ENCODE measurements at regions not wholly inside any gene's neighbourhood (a gene's known extent, or its start where the extent isn't known, plus 50 kb on each side); places are given as distances from the start of the nearest gene placed in this dataset.

DNA sequence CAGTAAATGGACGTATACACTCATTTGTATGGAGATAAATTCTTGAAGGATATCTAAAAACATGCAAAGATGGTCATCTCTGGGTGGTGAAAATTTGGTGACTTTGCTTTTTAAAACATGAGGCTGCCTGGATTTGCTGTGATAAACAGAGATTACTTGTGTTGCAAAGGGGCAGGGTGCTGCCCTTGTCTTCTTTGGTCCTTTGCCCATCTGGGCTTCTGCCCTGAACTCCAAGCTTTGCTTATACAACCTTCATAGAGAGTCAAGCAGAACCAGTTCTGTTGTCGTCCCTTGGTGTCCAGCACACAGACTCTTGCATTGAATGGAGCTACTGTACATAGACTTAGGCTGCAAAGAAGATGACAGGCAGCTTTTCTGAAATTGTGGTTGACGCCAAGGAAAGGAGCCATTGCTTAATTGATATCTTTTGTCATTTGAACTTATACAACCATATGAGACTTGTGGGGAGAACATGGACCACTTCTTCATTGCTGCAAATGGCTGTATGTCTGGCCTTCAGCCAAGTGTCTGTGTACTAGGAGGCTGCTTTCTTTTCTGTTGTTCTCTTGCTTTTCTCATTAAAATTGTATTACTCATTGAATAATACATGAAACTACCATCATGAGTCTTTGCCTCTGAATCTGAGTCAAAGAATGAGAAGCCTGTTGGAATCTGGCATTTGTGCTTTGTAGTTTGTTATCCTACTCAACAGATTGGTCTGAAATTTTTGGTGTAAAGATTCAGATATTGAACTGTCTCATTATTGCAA, 152.5 kb downstream of the DMRT2 start:
- DNase-seq = no peak

DNA sequence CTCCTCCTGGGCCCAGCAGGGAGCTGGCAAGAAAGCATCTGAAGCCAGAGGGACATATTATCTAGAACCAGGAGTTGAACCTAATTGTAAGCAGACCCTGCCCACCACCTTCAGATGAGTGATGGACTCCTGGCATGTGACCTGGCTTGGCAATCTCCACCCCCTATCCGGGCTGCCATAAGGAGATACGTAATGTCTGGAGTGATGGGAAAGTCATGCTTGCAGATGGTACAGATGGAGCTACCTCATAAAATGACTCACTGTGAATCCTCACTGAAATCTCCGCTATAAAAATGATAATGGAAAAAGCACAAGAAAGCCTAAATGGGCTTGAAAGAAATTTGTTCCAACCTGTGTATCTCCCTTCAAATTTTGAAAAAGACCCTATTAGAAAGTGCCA, 157.5 kb downstream of the DMRT2 start:
- no peak for DNase-seq

GRCh38 chr9:1208157-1208556, 158.0 kb downstream of the DMRT2 start:
- no peak for DNase-seq

DNA sequence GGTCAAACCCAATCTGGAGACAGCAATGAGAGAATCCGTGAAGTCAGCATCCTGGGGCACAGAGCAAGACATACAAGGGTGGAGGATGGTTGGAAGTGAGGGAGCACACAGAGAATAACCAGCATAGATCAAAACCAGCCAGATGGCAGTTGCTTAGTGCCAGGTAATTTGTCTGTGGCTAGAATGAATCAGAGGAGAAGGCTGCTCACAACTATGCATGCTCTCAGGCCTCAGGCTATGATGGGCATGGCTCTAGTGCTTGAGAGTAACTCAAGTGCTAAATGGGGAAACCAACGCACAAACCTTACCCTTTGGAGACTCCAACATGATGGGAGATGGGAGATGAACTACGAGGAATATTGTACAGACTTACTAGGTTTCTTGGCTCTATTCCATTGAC, 160.8 kb downstream of the DMRT2 start:
- no peak for DNase-seq

GRCh38 chr9:1216532-1216931, 166.4 kb downstream of the DMRT2 start:
- no peak for DNase-seq

DNA sequence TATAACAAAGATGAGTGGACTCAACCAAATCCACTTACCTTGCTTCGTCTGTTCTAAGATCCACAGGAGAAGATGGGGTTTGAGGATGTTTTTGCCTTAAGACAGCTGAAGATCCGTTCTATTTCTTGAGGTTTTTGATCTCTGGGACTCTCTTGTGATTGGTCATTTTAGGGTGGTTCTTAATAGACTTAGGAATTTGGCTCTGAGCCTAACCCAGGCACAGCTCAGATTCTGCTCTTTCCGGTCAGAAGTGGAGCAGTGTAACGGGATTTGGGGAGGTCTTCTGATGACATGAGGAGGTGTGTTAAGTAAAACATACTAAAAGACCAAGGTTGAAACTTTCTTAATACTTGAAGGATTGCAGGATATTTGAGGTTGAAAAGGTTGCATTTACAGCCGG, 166.9 kb downstream of the DMRT2 start:
- DNase-seq = no peak

DNA sequence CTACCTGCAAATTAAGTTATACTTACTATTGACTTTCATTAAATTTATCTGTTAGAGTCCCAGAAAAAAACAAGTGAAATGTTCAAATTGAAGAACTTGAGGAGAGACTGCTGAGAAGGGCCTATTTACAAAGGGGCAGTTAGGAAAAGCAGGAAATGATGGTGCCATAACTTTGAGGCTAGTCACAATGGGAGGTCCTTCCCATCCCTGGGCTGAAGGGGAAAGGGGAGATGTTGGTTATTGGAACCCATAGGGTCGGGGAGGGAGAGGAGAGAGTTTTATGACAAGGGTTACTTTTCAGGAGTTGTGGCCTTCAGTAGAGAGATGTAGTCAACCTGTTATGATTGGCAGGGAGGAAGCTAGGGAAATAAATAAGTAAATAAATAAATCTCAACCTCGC, 169.1 kb downstream of the DMRT2 start:
- no peak for DNase-seq

GRCh38 chr9:1221298-1221697, 171.1 kb downstream of the DMRT2 start:
- no peak for DNase-seq

DNA sequence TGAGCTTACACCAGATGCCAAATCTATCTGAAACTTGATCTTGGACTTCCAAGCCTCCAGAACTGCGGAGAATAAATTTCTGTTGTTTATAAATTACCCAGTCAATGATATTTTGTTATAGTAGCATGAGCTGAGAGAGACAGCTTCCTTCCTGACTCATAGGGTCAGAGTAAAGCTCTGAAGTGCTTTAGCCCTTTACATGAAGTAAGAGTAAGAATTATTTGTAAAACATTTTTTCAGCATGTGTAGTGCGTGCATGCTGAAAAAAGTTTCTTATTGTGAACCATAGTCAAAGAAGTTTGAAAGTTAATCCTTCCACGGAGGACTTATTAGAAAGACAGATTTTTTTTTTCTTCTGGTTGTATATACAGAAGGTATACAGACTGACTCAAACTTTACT, 172.4 kb downstream of the DMRT2 start:
- DNase-seq = no peak

- DNase-seq = no peak
These were observed 182.1 kb downstream of the DMRT2 start for GRCh38 chr9:1231998-1232919.

- DNase-seq = no peak
These were observed 183.4 kb downstream of the DMRT2 start for GRCh38 chr9:1233568-1233967.

GRCh38 chr9:1235650-1236049, 185.5 kb downstream of the DMRT2 start:
- DNase-seq = no peak

GRCh38 chr9:1236061-1236460, 185.9 kb downstream of the DMRT2 start:
- no peak for DNase-seq

- no peak for DNase-seq
These were observed 188.2 kb downstream of the DMRT2 start for GRCh38 chr9:1238407-1238806.

DNA sequence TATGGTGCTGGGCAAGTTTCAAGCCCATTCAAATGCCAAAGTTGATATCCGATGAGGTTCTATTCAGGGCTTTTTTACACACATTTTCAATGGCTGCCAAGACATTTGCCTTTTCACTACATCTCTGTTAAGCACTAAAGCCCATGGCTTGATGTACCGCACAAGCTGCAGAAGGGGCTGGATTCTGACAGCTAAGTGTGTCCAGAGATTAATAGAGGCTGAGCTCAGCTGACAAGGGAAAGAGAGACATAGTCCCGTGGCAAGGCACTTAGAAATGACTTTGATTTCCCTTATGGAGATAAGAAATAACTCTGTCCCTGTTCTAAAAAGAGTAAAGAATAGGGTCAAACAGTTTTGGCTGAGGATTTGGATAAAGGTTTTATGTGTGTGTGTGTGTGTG, 198.6 kb downstream of the DMRT2 start:
- no peak for DNase-seq

GRCh38 chr9:1253064-1253979, 203.2 kb downstream of the DMRT2 start:
- no peak for DNase-seq

GRCh38 chr9:1254071-1254470, 203.9 kb downstream of the DMRT2 start:
- no peak for DNase-seq

GRCh38 chr9:1256178-1256577, 206.0 kb downstream of the DMRT2 start:
- no peak for DNase-seq

GRCh38 chr9:1261266-1261665, 211.1 kb downstream of the DMRT2 start:
- no peak for DNase-seq

DNA sequence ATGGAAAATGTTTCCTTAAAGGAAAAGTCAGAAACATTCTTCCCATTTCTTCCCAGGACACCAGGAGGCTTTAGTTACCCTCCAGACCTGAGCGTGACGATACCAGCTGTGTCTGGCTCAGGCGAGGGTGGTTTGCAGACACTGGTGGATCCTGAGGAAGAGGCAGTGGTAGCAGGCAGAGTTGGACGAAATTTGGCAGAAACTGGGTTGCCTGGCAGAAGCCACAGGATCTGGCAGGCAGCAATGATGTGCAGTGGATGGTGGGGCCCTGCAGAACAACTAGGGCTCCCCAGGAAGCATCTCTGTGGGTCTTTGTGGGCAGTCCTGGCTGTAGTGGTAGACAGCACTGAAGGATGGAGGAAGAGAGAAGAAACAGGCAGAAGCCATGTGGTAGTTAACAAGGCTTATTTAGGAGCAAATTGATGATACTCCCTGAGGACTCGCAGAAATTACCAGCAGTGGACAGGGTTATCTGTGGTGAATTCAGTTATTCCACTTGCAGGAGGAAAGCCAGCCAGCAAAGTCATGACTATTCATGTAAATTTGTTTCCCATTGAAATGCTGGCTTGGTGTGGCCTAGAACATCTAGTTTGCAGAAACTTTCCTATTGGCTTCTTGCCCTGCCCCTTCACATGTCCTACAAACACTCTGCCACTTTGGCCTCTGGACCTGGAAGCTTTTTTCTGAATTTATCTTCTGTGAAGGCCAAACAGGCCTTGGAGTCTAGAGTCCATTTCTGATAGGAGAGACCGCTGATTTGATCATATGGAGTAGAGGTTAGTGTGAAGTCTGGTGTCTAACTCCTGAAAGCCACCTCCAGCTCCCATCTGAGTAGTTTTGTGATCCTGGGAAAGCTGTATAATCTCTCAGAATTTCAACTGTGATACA, 212.0 kb downstream of the DMRT2 start:
- DNase-seq = no peak

- no peak for DNase-seq
These were observed 217.0 kb downstream of the DMRT2 start for GRCh38 chr9:1267141-1267570.

DNA sequence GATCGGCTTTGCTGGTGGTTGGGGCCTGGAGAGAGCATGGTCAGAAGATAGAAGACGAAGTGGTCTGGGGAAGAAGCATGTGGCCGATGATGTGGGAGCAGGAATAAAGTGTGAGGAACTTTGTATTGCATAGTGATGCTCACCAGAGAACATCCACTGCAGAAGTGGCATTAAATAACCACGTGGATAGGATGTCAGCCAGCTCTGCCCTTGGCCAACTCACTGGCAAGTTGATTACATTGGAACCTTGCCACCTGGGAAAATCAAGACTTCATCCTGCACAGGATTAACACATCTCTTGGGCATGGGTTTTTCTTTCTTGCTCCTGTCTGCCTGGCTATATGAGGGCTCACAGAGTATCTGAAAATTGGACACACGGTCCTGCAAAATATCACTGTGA, 217.4 kb downstream of the DMRT2 start:
- DNase-seq = no peak
